NT2/D1 (cell line): ENCODE measurements at regions not wholly inside any gene's neighbourhood (a gene's known extent, or its start where the extent isn't known, plus 50 kb on each side); places are given as distances from the start of the nearest gene placed in this dataset.

Source experiments
- SUZ12 ChIP-seq: IDR thresholded peaks from 2 replicates; pipeline ENCODE4 v1.6.1; 2011; ENCODE audit not compliant: insufficient read length, insufficient read depth; ENCODE audit errors: extremely low read depth
- ZNF274 ChIP-seq: IDR thresholded peaks from 2 replicates; pipeline ENCODE4 v1.6.1; 2011; ENCODE audit warnings: mild to moderate bottlenecking, low read depth, low read length

DNA sequence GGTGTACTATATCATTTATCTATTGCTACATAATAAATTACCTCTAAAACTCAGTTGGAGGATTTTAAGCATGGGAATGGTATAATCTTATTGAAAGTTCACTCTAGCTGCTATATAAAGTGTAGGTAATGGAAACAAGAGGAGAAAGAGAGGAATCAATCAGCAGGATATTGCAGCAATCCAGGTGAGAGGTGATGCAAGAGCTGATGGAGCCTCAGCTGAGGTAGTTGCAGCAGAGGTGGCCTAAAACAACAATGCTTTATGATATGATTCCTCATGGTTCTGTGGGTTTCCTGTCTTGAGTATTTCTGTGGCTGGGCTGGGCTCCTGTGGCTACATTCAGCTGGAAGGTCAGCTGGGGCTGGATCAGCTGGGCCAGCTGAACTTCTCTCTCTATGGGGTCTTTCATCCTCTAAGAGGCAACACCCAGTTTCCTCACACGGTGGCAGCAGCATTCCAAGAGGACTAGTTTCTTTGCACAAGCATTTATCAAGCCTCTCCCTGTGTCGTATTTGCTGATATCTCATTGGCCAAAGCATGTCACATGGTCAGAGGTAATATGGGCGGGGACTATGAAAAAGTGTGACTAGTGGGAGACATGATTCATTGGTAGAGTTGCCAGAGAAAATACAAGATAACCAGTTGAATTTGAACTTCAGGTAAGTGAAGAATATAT is 135.4 kb upstream of the LARGE1 start:
- TF ChIP-seq SUZ12 (no peak), ZNF274 (no peak)
